ENCODE measurements at regions not wholly inside any gene's neighbourhood (a gene's known extent, or its start where the extent isn't known, plus 50 kb on each side); places are given as distances from the start of the nearest gene placed in this dataset.

DNA sequence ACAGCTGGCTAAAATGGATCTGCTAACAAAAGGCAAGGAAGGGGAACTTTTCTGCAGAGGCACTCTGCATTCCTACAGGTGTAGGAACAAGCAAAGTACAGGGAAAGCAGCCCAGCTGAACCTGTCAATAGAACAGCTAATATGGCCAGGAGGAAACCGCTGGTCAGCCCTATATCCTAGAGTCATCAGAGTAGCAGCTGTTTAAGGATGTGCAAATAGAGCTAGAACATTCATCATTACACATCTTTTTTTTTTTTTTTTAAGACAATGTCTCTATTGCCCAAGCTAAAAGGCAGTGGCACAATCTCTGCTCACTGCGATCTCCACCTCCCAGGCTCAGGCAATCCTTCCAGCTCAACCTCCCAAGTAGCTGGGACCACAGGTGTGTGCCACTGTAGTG is 163.0 kb downstream of the BTC start:
- Histone ChIP-seq H3K4me1 (ENCODE audit: insufficient read depth, low read length, severe bottlenecking) (no peaks in the 10 kb centered on the region), H3K27ac (ENCODE audit: low read depth, low read length, poor library complexity, severe bottlenecking) (no peak overlapping the region), H3K36me3 (ENCODE audit: insufficient read depth, low read length) (no peaks in the 10 kb centered on the region), H3K27me3 (ENCODE audit: insufficient read depth, low read length) (no peaks in the 10 kb centered on the region), H3K4me2 (ENCODE audit: low read length) (no peak overlapping the region), H4K20me1 (ENCODE audit: insufficient read depth, low read length) (no peaks in the 10 kb centered on the region), H3K79me2 (ENCODE audit: insufficient read depth, low read length) (no peaks in the 10 kb centered on the region), H3K9me3 (ENCODE audit: low read length) (no peaks in the 10 kb centered on the region), H3K9me2 (ENCODE audit: low read depth, low read length) (no peaks in the 10 kb centered on the region), H3F3A (ENCODE audit: insufficient read depth, low read length) (no peaks in the 10 kb centered on the region), H3K4me3 (ENCODE audit: low read depth, low read length, poor library complexity, severe bottlenecking) (no peak overlapping the region), H2AFZ (ENCODE audit: low read length) (no peak overlapping the region), H3K9ac (ENCODE audit: low read length) (no peak overlapping the region)
- no peak for TF ChIP-seq EZH2 (IDR thresholded peaks at IDR 0.05; ENCODE audit: borderline replicate concordance, low read length)
- TF ChIP-seq, protein P1, sequence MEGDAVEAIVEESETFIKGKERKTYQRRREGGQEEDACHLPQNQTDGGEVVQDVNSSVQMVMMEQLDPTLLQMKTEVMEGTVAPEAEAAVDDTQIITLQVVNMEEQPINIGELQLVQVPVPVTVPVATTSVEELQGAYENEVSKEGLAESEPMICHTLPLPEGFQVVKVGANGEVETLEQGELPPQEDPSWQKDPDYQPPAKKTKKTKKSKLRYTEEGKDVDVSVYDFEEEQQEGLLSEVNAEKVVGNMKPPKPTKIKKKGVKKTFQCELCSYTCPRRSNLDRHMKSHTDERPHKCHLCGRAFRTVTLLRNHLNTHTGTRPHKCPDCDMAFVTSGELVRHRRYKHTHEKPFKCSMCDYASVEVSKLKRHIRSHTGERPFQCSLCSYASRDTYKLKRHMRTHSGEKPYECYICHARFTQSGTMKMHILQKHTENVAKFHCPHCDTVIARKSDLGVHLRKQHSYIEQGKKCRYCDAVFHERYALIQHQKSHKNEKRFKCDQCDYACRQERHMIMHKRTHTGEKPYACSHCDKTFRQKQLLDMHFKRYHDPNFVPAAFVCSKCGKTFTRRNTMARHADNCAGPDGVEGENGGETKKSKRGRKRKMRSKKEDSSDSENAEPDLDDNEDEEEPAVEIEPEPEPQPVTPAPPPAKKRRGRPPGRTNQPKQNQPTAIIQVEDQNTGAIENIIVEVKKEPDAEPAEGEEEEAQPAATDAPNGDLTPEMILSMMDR (IDR thresholded peaks at IDR 0.05; ENCODE audit: low read length) = no peak

DNA sequence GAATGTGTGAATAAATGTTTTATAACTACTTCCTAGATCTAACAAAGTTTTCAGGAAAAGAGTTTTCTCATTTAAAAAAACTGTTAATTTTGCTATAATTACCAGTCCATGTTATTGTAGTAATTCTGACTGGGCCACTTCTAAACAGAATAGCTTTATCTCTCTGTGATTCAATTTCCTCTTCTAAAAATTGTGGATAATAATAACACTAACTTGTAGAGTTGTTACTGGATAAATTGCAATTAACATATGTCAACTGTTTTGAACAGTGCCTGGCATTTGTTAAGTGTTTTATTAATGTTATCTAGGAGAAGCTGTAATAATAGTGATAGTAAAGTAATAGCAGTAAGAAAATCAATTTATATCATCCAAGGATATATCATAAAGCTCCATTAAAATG is 162.3 kb downstream of the BTC start:
- H3K4me1 ChIP-seq (ENCODE audit: insufficient read depth, low read length, severe bottlenecking) = no peaks in the 10 kb centered on the region
- no peaks in the 10 kb centered on the region for H3K9me3 ChIP-seq (ENCODE audit: low read length)
- no peaks in the 10 kb centered on the region for H3K27me3 ChIP-seq (ENCODE audit: insufficient read depth, low read length)
- H3F3A ChIP-seq (ENCODE audit: insufficient read depth, low read length) = no peaks in the 10 kb centered on the region
- H3K27ac ChIP-seq (ENCODE audit: low read depth, low read length, poor library complexity, severe bottlenecking) = no peak overlapping the region
- no peaks in the 10 kb centered on the region for H4K20me1 ChIP-seq (ENCODE audit: insufficient read depth, low read length)
- no peak overlapping the region for H3K9ac ChIP-seq (ENCODE audit: low read length)
- H3K36me3 ChIP-seq (ENCODE audit: insufficient read depth, low read length) = no peaks in the 10 kb centered on the region
- H2AFZ ChIP-seq (ENCODE audit: low read length) = no peak overlapping the region
- H3K4me3 ChIP-seq (ENCODE audit: low read depth, low read length, poor library complexity, severe bottlenecking) = no peak overlapping the region
- no peaks in the 10 kb centered on the region for H3K9me2 ChIP-seq (ENCODE audit: low read depth, low read length)
- no peak overlapping the region for H3K4me2 ChIP-seq (ENCODE audit: low read length)
- TF ChIP-seq, protein P1 (IDR thresholded peaks at IDR 0.05; ENCODE audit: low read length) = no peak
- TF ChIP-seq EZH2 (IDR thresholded peaks at IDR 0.05; ENCODE audit: borderline replicate concordance, low read length) = no peak
- no peaks in the 10 kb centered on the region for H3K79me2 ChIP-seq (ENCODE audit: insufficient read depth, low read length)

DNA sequence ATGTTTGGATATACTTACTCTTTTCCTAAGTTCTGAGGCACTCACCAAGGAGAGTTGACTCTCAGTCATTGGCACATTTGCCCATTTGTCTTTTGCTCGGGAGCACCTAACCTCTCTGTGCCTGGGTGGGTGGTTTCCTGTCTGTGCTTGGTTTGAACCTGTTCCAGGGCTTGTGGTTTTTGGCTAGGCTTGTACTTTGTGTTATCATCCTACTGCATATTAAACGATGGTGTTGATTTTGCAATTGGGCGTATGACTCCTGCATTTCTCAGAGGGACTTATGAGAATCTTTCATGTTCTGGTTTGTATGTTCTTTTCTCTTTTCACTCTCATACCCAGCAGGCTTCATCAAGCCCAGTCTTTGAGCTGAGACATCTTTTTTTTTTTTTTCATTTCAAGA is 161.7 kb downstream of the BTC start:
- TF ChIP-seq, protein P1 (IDR thresholded peaks at IDR 0.05; ENCODE audit: low read length) = no peak
- TF ChIP-seq EZH2 (IDR thresholded peaks at IDR 0.05; ENCODE audit: borderline replicate concordance, low read length) = no peak
- Histone ChIP-seq H3K4me1 (ENCODE audit: insufficient read depth, low read length, severe bottlenecking) (no peaks in the 10 kb centered on the region), H3K27me3 (ENCODE audit: insufficient read depth, low read length) (no peaks in the 10 kb centered on the region), H4K20me1 (ENCODE audit: insufficient read depth, low read length) (no peaks in the 10 kb centered on the region), H3K4me3 (ENCODE audit: low read depth, low read length, poor library complexity, severe bottlenecking) (no peak overlapping the region), H3F3A (ENCODE audit: insufficient read depth, low read length) (no peaks in the 10 kb centered on the region), H3K36me3 (ENCODE audit: insufficient read depth, low read length) (no peaks in the 10 kb centered on the region), H2AFZ (ENCODE audit: low read length) (no peak overlapping the region), H3K79me2 (ENCODE audit: insufficient read depth, low read length) (no peaks in the 10 kb centered on the region), H3K9ac (ENCODE audit: low read length) (no peak overlapping the region), H3K4me2 (ENCODE audit: low read length) (no peak overlapping the region), H3K9me3 (ENCODE audit: low read length) (no peaks in the 10 kb centered on the region), H3K9me2 (ENCODE audit: low read depth, low read length) (no peaks in the 10 kb centered on the region), H3K27ac (ENCODE audit: low read depth, low read length, poor library complexity, severe bottlenecking) (no peak overlapping the region)
